ENCODE measurements at regions not wholly inside any gene's neighbourhood (a gene's known extent, or its start where the extent isn't known, plus 50 kb on each side); places are given as distances from the start of the nearest gene placed in this dataset.

- no peak overlapping the region for H3K27ac ChIP-seq (ENCODE audit: insufficient read length, low read depth, low read length)
- WGBS (ENCODE audit: extremely low coverage, insufficient read length, low lambda C conversion rate): no CpG with 5 or more reads among the region's 12 CpGs
- H3K56ac ChIP-seq (ENCODE audit: insufficient read length, low read depth, low read length): no peak overlapping the region
- Mint-ChIP-seq H3K4me3 (no peak overlapping the region), H3K27ac (no peak overlapping the region), H3K27me3 (ENCODE audit: low read depth) (no peaks in the 10 kb centered on the region), H3K4me1 (no peaks in the 10 kb centered on the region), H3K9me3 (no peaks in the 10 kb centered on the region), H3K36me3 (ENCODE audit: insufficient read depth in 1 of 3, low read depth in 3 of 3) (no peaks in the 10 kb centered on the region)
- H4K8ac ChIP-seq (replicated peaks; ENCODE audit: insufficient read length, low read depth, low read length): no peak overlapping the region
- H3K4me2 ChIP-seq (ENCODE audit: insufficient read depth, insufficient read length, low read length): no peak overlapping the region
- H3K9me3 ChIP-seq (ENCODE audit: control insufficient read depth, low read depth, low read length): no peaks in the 10 kb centered on the region
- H3K4ac ChIP-seq (ENCODE audit: low read depth, low read length): no peak overlapping the region
- H3K9ac ChIP-seq (ENCODE audit: extremely low read depth, insufficient read length, low read length): no peak overlapping the region
- H2BK5ac ChIP-seq (ENCODE audit: insufficient read length, low read length): no peak overlapping the region
- no peaks in the 10 kb centered on the region for H3K23me2 ChIP-seq (ENCODE audit: insufficient read length, low read depth, low read length, poor library complexity, severe bottlenecking)
- H4K20me1 ChIP-seq (ENCODE audit: control insufficient read depth, insufficient read depth, insufficient read length): no peaks in the 10 kb centered on the region
- TF ChIP-seq CTCF (conservative IDR thresholded peaks at IDR 0.05): no peak
- H2BK20ac ChIP-seq (ENCODE audit: low read depth, low read length, poor library complexity, severe bottlenecking): no peak overlapping the region
- no peaks in the 10 kb centered on the region for H3K79me1 ChIP-seq (ENCODE audit: insufficient read depth, low read depth, low read length, poor library complexity, severe bottlenecking)
- H3T11ph ChIP-seq (ENCODE audit: low read length): no peak overlapping the region
- no peak overlapping the region for H4K5ac ChIP-seq (ENCODE audit: insufficient read length, low read depth, low read length)
- no peaks in the 10 kb centered on the region for H3K79me2 ChIP-seq (ENCODE audit: insufficient read depth, low read length)
- no peak overlapping the region for H2BK120ac ChIP-seq (ENCODE audit: low read depth, low read length, poor library complexity, severe bottlenecking)
- no peak for DNase-seq
- H2BK15ac ChIP-seq (ENCODE audit: low read depth, low read length): no peak overlapping the region
- H3K27me3 ChIP-seq (ENCODE audit: insufficient read depth, low read length): no peaks in the 10 kb centered on the region
- H4K91ac ChIP-seq (ENCODE audit: insufficient read length, low read depth, low read length): no peak overlapping the region
- no peak overlapping the region for H3K14ac ChIP-seq (ENCODE audit: insufficient read depth, low read length)
- H2AFZ ChIP-seq (ENCODE audit: low read length): no peak overlapping the region
- no peak overlapping the region for H2AK5ac ChIP-seq (ENCODE audit: insufficient read length, low read length)
- no peak overlapping the region for H3K23ac ChIP-seq (ENCODE audit: insufficient read length, low read depth, low read length)
- no peak overlapping the region for H3K18ac ChIP-seq (ENCODE audit: insufficient read length, low read depth, low read length)
- no peaks in the 10 kb centered on the region for H3K4me1 ChIP-seq (ENCODE audit: insufficient read depth, low read length)
- no peak overlapping the region for H2BK12ac ChIP-seq (ENCODE audit: insufficient read length, low read depth, low read length)
Measured at GRCh38 chr11:38481391-38481790, 1883.4 kb upstream of the RAG2 start.
